GM21390 (cell line): ENCODE measurements at regions not wholly inside any gene's neighbourhood (a gene's known extent, or its start where the extent isn't known, plus 50 kb on each side); places are given as distances from the start of the nearest gene placed in this dataset.
"Not testable (repeated sequence)": the region's sequence is repeated elsewhere in the genome, so short reads cannot be mapped to it uniquely, and the experiment has no call there.

Experiments used
- ATAC-seq: cut with Tn5 transposase; IDR thresholded peaks from one replicate; pipeline ENCODE4 v1.9.1; 2021; ENCODE audit not compliant: unreplicated experiment

GRCh38 chr1:195715652-195716051, 892.6 kb downstream of the KCNT2 start:
- no peak for ATAC-seq

- no peak for ATAC-seq
Observed at GRCh38 chr1:195714248-195714647, 894.0 kb downstream of the KCNT2 start.

GRCh38 chr1:195709821-195710220, 898.4 kb downstream of the KCNT2 start:
- ATAC-seq = no peak

- ATAC-seq = no peak
Observed at GRCh38 chr1:195704028-195704427, 904.2 kb downstream of the KCNT2 start.

- no peak for ATAC-seq
Observed at GRCh38 chr1:195701149-195701548, 907.1 kb downstream of the KCNT2 start.

- peak; percentile 76 for ATAC-seq
Observed at GRCh38 chr1:195697130-195697529, 911.1 kb downstream of the KCNT2 start.

- no peak for ATAC-seq
Observed at GRCh38 chr1:195686764-195687163, 921.5 kb downstream of the KCNT2 start.

- no peak for ATAC-seq
Observed at GRCh38 chr1:195664628-195665027, 943.6 kb downstream of the KCNT2 start.

GRCh38 chr1:195663549-195664280, 944.5 kb downstream of the KCNT2 start:
- no peak for ATAC-seq

- no peak for ATAC-seq
Observed at GRCh38 chr1:195656780-195657179, 951.5 kb downstream of the KCNT2 start.

GRCh38 chr1:195648875-195649274, 959.4 kb downstream of the KCNT2 start:
- ATAC-seq = not testable (repeated sequence)

GRCh38 chr1:195637539-195637938, 970.7 kb downstream of the KCNT2 start:
- ATAC-seq = no peak

- ATAC-seq = peak; percentile 66
Observed at GRCh38 chr1:195618287-195618686, 990.0 kb downstream of the KCNT2 start.

GRCh38 chr1:195617106-195617505, 991.1 kb downstream of the KCNT2 start:
- ATAC-seq = no peak

GRCh38 chr1:195608883-195609282, 999.4 kb downstream of the KCNT2 start:
- no peak for ATAC-seq

- no peak for ATAC-seq
Observed at GRCh38 chr1:195606483-195606882, 1001.8 kb downstream of the KCNT2 start.

- no peak for ATAC-seq
Observed at GRCh38 chr1:195604287-195604686, 1004.0 kb downstream of the KCNT2 start.

GRCh38 chr1:195597891-195598290, 1010.3 kb downstream of the KCNT2 start:
- no peak for ATAC-seq

GRCh38 chr1:195594773-195595172, 1013.5 kb downstream of the KCNT2 start:
- ATAC-seq = no peak

GRCh38 chr1:195594322-195594721, 1013.9 kb downstream of the KCNT2 start:
- no peak for ATAC-seq

GRCh38 chr1:195591917-195592672, 1016.1 kb downstream of the KCNT2 start:
- ATAC-seq = no peak

- ATAC-seq = no peak
Observed at GRCh38 chr1:195590649-195591048, 1017.6 kb downstream of the KCNT2 start.
